ENCODE measurements at regions not wholly inside any gene's neighbourhood (a gene's known extent, or its start where the extent isn't known, plus 50 kb on each side); places are given as distances from the start of the nearest gene placed in this dataset.

- H3K9me3 ChIP-seq (ENCODE audit: control insufficient read depth in 2 of 2, insufficient read depth in 1 of 2, low read length in 1 of 2): no peaks in the 10 kb centered on the region
- H3K36me3 ChIP-seq (ENCODE audit: control insufficient read depth in 2 of 2, insufficient read depth in 2 of 2, low read length in 1 of 2): no peaks in the 10 kb centered on the region
- WGBS: 96% methylated on average over 4 of the region's 4 CpGs
- no peak overlapping the region for H3K4me3 ChIP-seq (ENCODE audit: low read length in 2 of 2)
- no peaks in the 10 kb centered on the region for H3K4me1 ChIP-seq (ENCODE audit: control insufficient read depth in 2 of 2, insufficient read depth in 2 of 2, low read length in 2 of 2)
- no peak for DNase-seq (ENCODE audit: low read depth in 6 of 9, low spot score in 9 of 9)
- H3K27me3 ChIP-seq (ENCODE audit: control insufficient read depth in 2 of 2, insufficient read depth in 1 of 2, low read length in 1 of 2): no peaks in the 10 kb centered on the region
- H3K27ac ChIP-seq (ENCODE audit: low read depth in 1 of 2, low read length in 1 of 2): no peak overlapping the region
These were observed 410.4 kb downstream of the PMP22 start for GRCh38 chr17:14854691-14855090.

- DNase-seq (ENCODE audit: low read depth in 6 of 9, low spot score in 9 of 9): peak in 1 of 9 donors; percentile 22
These were observed 419.4 kb downstream of the PMP22 start for GRCh38 chr17:14845591-14846281.

GRCh38 chr17:14843086-14843795 lies 421.9 kb downstream of the PMP22 start:
- no peak for DNase-seq (ENCODE audit: low read depth in 6 of 9, low spot score in 9 of 9)
- H3K36me3 ChIP-seq (ENCODE audit: control insufficient read depth in 2 of 2, insufficient read depth in 2 of 2, low read length in 1 of 2): no peaks in the 10 kb centered on the region
- H3K27ac ChIP-seq (ENCODE audit: low read depth in 1 of 2, low read length in 1 of 2): no peak overlapping the region
- no peaks in the 10 kb centered on the region for H3K9me3 ChIP-seq (ENCODE audit: control insufficient read depth in 2 of 2, insufficient read depth in 1 of 2, low read length in 1 of 2)
- no peaks in the 10 kb centered on the region for H3K27me3 ChIP-seq (ENCODE audit: control insufficient read depth in 2 of 2, insufficient read depth in 1 of 2, low read length in 1 of 2)
- no peak overlapping the region for H3K4me3 ChIP-seq (ENCODE audit: low read length in 2 of 2)
- 92% methylated on average over 8 of the region's 8 CpGs for WGBS
- H3K4me1 ChIP-seq (ENCODE audit: control insufficient read depth in 2 of 2, insufficient read depth in 2 of 2, low read length in 2 of 2): no peaks in the 10 kb centered on the region

More at GRCh38 chr17:14845591-14846281, 419.4 kb downstream of the PMP22 start:
- Histone ChIP-seq H3K4me3 (ENCODE audit: low read length in 2 of 2) (no peak overlapping the region), H3K9me3 (ENCODE audit: control insufficient read depth in 2 of 2, insufficient read depth in 1 of 2, low read length in 1 of 2) (no peaks in the 10 kb centered on the region), H3K36me3 (ENCODE audit: control insufficient read depth in 2 of 2, insufficient read depth in 2 of 2, low read length in 1 of 2) (no peaks in the 10 kb centered on the region), H3K27me3 (ENCODE audit: control insufficient read depth in 2 of 2, insufficient read depth in 1 of 2, low read length in 1 of 2) (no peaks in the 10 kb centered on the region), H3K4me1 (ENCODE audit: control insufficient read depth in 2 of 2, insufficient read depth in 2 of 2, low read length in 2 of 2) (no peaks in the 10 kb centered on the region), H3K27ac (ENCODE audit: low read depth in 1 of 2, low read length in 1 of 2) (no peak overlapping the region)
- WGBS: 86% methylated on average over 8 of the region's 8 CpGs

- 96% methylated on average over 3 of the region's 3 CpGs for WGBS
- H3K4me1 ChIP-seq (ENCODE audit: control insufficient read depth in 2 of 2, insufficient read depth in 2 of 2, low read length in 2 of 2): no peaks in the 10 kb centered on the region
- H3K4me3 ChIP-seq (ENCODE audit: low read length in 2 of 2): no peak overlapping the region
- no peak for DNase-seq (ENCODE audit: low read depth in 6 of 9, low spot score in 9 of 9)
- H3K27me3 ChIP-seq (ENCODE audit: control insufficient read depth in 2 of 2, insufficient read depth in 1 of 2, low read length in 1 of 2): no peaks in the 10 kb centered on the region
- no peaks in the 10 kb centered on the region for H3K9me3 ChIP-seq (ENCODE audit: control insufficient read depth in 2 of 2, insufficient read depth in 1 of 2, low read length in 1 of 2)
- no peaks in the 10 kb centered on the region for H3K36me3 ChIP-seq (ENCODE audit: control insufficient read depth in 2 of 2, insufficient read depth in 2 of 2, low read length in 1 of 2)
- H3K27ac ChIP-seq (ENCODE audit: low read depth in 1 of 2, low read length in 1 of 2): no peak overlapping the region
These were observed 424.4 kb downstream of the PMP22 start for GRCh38 chr17:14840616-14841231.

- 83% methylated on average over 1 of the region's 1 CpG for WGBS
- no peak for DNase-seq (ENCODE audit: low read depth in 6 of 9, low spot score in 9 of 9)
- no peaks in the 10 kb centered on the region for H3K27me3 ChIP-seq (ENCODE audit: control insufficient read depth in 2 of 2, insufficient read depth in 1 of 2, low read length in 1 of 2)
- H3K36me3 ChIP-seq (ENCODE audit: control insufficient read depth in 2 of 2, insufficient read depth in 2 of 2, low read length in 1 of 2): no peaks in the 10 kb centered on the region
- H3K4me3 ChIP-seq (ENCODE audit: low read length in 2 of 2): no peak overlapping the region
- H3K4me1 ChIP-seq (ENCODE audit: control insufficient read depth in 2 of 2, insufficient read depth in 2 of 2, low read length in 2 of 2): no peaks in the 10 kb centered on the region
- H3K27ac ChIP-seq (ENCODE audit: low read depth in 1 of 2, low read length in 1 of 2): no peak overlapping the region
- H3K9me3 ChIP-seq (ENCODE audit: control insufficient read depth in 2 of 2, insufficient read depth in 1 of 2, low read length in 1 of 2): no peaks in the 10 kb centered on the region
These were observed 426.6 kb downstream of the PMP22 start for GRCh38 chr17:14838567-14838966.

- 32% methylated on average over 6 of the region's 6 CpGs for WGBS
- Histone ChIP-seq H3K27me3 (ENCODE audit: control insufficient read depth in 2 of 2, insufficient read depth in 1 of 2, low read length in 1 of 2) (no peaks in the 10 kb centered on the region), H3K27ac (ENCODE audit: low read depth in 1 of 2, low read length in 1 of 2) (no peak overlapping the region), H3K4me3 (ENCODE audit: low read length in 2 of 2) (no peak overlapping the region), H3K9me3 (ENCODE audit: control insufficient read depth in 2 of 2, insufficient read depth in 1 of 2, low read length in 1 of 2) (no peaks in the 10 kb centered on the region), H3K4me1 (ENCODE audit: control insufficient read depth in 2 of 2, insufficient read depth in 2 of 2, low read length in 2 of 2) (no peaks in the 10 kb centered on the region), H3K36me3 (ENCODE audit: control insufficient read depth in 2 of 2, insufficient read depth in 2 of 2, low read length in 1 of 2) (no peaks in the 10 kb centered on the region)
- peak in 1 of 9 donors; percentile 34 for DNase-seq (ENCODE audit: low read depth in 6 of 9, low spot score in 9 of 9)
These were observed 431.8 kb downstream of the PMP22 start for GRCh38 chr17:14833201-14833785.

GRCh38 chr17:14831491-14831890 lies 433.6 kb downstream of the PMP22 start:
- Histone ChIP-seq H3K27ac (ENCODE audit: low read depth in 1 of 2, low read length in 1 of 2) (no peak overlapping the region), H3K4me1 (ENCODE audit: control insufficient read depth in 2 of 2, insufficient read depth in 2 of 2, low read length in 2 of 2) (no peaks in the 10 kb centered on the region), H3K4me3 (ENCODE audit: low read length in 2 of 2) (no peak overlapping the region), H3K27me3 (ENCODE audit: control insufficient read depth in 2 of 2, insufficient read depth in 1 of 2, low read length in 1 of 2) (no peaks in the 10 kb centered on the region), H3K36me3 (ENCODE audit: control insufficient read depth in 2 of 2, insufficient read depth in 2 of 2, low read length in 1 of 2) (no peaks in the 10 kb centered on the region), H3K9me3 (ENCODE audit: control insufficient read depth in 2 of 2, insufficient read depth in 1 of 2, low read length in 1 of 2) (no peaks in the 10 kb centered on the region)
- WGBS: 90% methylated on average over 2 of the region's 2 CpGs
- no peak for DNase-seq (ENCODE audit: low read depth in 6 of 9, low spot score in 9 of 9)

- 86% methylated on average over 6 of the region's 6 CpGs for WGBS
- Histone ChIP-seq H3K4me3 (ENCODE audit: low read length in 2 of 2) (no peak overlapping the region), H3K9me3 (ENCODE audit: control insufficient read depth in 2 of 2, insufficient read depth in 1 of 2, low read length in 1 of 2) (no peaks in the 10 kb centered on the region), H3K36me3 (ENCODE audit: control insufficient read depth in 2 of 2, insufficient read depth in 2 of 2, low read length in 1 of 2) (no peaks in the 10 kb centered on the region), H3K4me1 (ENCODE audit: control insufficient read depth in 2 of 2, insufficient read depth in 2 of 2, low read length in 2 of 2) (no peaks in the 10 kb centered on the region), H3K27me3 (ENCODE audit: control insufficient read depth in 2 of 2, insufficient read depth in 1 of 2, low read length in 1 of 2) (no peaks in the 10 kb centered on the region), H3K27ac (ENCODE audit: low read depth in 1 of 2, low read length in 1 of 2) (no peak overlapping the region)
- DNase-seq (ENCODE audit: low read depth in 6 of 9, low spot score in 9 of 9): no peak
These were observed 437.7 kb downstream of the PMP22 start for GRCh38 chr17:14827396-14827919.

- Histone ChIP-seq H3K4me1 (ENCODE audit: control insufficient read depth in 2 of 2, insufficient read depth in 2 of 2, low read length in 2 of 2) (no peaks in the 10 kb centered on the region), H3K27me3 (ENCODE audit: control insufficient read depth in 2 of 2, insufficient read depth in 1 of 2, low read length in 1 of 2) (no peaks in the 10 kb centered on the region), H3K36me3 (ENCODE audit: control insufficient read depth in 2 of 2, insufficient read depth in 2 of 2, low read length in 1 of 2) (no peaks in the 10 kb centered on the region), H3K27ac (ENCODE audit: low read depth in 1 of 2, low read length in 1 of 2) (no peak overlapping the region), H3K4me3 (ENCODE audit: low read length in 2 of 2) (no peak overlapping the region), H3K9me3 (ENCODE audit: control insufficient read depth in 2 of 2, insufficient read depth in 1 of 2, low read length in 1 of 2) (no peaks in the 10 kb centered on the region)
- DNase-seq (ENCODE audit: low read depth in 6 of 9, low spot score in 9 of 9): no peak
- WGBS: 95% methylated on average over 3 of the region's 3 CpGs
These were observed 438.8 kb downstream of the PMP22 start for GRCh38 chr17:14826358-14826757.

All from thymus (tissue), 11 donors.